ENCODE measurements at regions not wholly inside any gene's neighbourhood (a gene's known extent, or its start where the extent isn't known, plus 50 kb on each side); places are given as distances from the start of the nearest gene placed in this dataset.

- TF ChIP-seq EP300 (IDR thresholded peaks at IDR 0.05; ENCODE audit: borderline replicate concordance) (no peak), YY1 (IDR thresholded peaks at IDR 0.05; ENCODE audit: low read depth) (no peak), EGR1 (IDR thresholded peaks at IDR 0.05) (no peak), RAD21 (IDR thresholded peaks at IDR 0.05; ENCODE audit: low read depth) (no peak), CEBPB (IDR thresholded peaks at IDR 0.05) (no peak), FOXM1 (IDR thresholded peaks at IDR 0.05; ENCODE audit: borderline replicate concordance, low read depth) (no peak)
- TF ChIP-seq, protein P1, sequence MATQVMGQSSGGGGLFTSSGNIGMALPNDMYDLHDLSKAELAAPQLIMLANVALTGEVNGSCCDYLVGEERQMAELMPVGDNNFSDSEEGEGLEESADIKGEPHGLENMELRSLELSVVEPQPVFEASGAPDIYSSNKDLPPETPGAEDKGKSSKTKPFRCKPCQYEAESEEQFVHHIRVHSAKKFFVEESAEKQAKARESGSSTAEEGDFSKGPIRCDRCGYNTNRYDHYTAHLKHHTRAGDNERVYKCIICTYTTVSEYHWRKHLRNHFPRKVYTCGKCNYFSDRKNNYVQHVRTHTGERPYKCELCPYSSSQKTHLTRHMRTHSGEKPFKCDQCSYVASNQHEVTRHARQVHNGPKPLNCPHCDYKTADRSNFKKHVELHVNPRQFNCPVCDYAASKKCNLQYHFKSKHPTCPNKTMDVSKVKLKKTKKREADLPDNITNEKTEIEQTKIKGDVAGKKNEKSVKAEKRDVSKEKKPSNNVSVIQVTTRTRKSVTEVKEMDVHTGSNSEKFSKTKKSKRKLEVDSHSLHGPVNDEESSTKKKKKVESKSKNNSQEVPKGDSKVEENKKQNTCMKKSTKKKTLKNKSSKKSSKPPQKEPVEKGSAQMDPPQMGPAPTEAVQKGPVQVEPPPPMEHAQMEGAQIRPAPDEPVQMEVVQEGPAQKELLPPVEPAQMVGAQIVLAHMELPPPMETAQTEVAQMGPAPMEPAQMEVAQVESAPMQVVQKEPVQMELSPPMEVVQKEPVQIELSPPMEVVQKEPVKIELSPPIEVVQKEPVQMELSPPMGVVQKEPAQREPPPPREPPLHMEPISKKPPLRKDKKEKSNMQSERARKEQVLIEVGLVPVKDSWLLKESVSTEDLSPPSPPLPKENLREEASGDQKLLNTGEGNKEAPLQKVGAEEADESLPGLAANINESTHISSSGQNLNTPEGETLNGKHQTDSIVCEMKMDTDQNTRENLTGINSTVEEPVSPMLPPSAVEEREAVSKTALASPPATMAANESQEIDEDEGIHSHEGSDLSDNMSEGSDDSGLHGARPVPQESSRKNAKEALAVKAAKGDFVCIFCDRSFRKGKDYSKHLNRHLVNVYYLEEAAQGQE (IDR thresholded peaks at IDR 0.05; ENCODE audit: low read depth): no peak
These were observed 62.1 kb upstream of the TEKT1 start for GRCh38 chr17:6893382-6894205.

All from Ishikawa (cell line).